Fibroblast of mammary gland (primary cell): ENCODE measurements at regions not wholly inside any gene's neighbourhood (a gene's known extent, or its start where the extent isn't known, plus 50 kb on each side); places are given as distances from the start of the nearest gene placed in this dataset.
"Not testable (repeated sequence)": the region's sequence is repeated elsewhere in the genome, so short reads cannot be mapped to it uniquely, and the experiment has no call there.

ENCODE experiments used
- DNase-seq: peaks from one replicate; pipeline ENCODE4 v3.0.0-alpha.2; 2010; ENCODE audit warnings: low read depth
- H3K4me3 ChIP-seq: 2 replicates; pipeline ENCODE4 v1.5.1; 2011; ENCODE audit warnings: low read depth, mild to moderate bottlenecking, low read length, moderate library complexity; ENCODE audit not compliant: control insufficient read depth
- CTCF ChIP-seq: conservative IDR thresholded peaks from 2 replicates; pipeline ENCODE4 v1.5.1; 2011; ENCODE audit warnings: low read depth, low read length, inconsistent platforms; ENCODE audit not compliant: control insufficient read depth, insufficient read depth

GRCh38 chr15:20310603-20311002 is 231.0 kb downstream of the GOLGA6L6 start:
- no peak for TF ChIP-seq CTCF
- no peak overlapping the region for H3K4me3 ChIP-seq
- no peak for DNase-seq

- DNase-seq, H3K4me3 ChIP-seq: not testable (repeated sequence)
Measured at GRCh38 chr15:20309966-20310365, 231.6 kb downstream of the GOLGA6L6 start.

- not testable (repeated sequence) for DNase-seq, H3K4me3 ChIP-seq
Measured at GRCh38 chr15:20309395-20309794, 232.2 kb downstream of the GOLGA6L6 start.

GRCh38 chr15:20308027-20308690 is 233.4 kb downstream of the GOLGA6L6 start:
- H3K4me3 ChIP-seq, DNase-seq: not testable (repeated sequence)

- not testable (repeated sequence) for H3K4me3 ChIP-seq, DNase-seq
Measured at GRCh38 chr15:20307137-20307536, 234.5 kb downstream of the GOLGA6L6 start.

- H3K4me3 ChIP-seq, DNase-seq: not testable (repeated sequence)
Measured at GRCh38 chr15:20306497-20307106, 235.0 kb downstream of the GOLGA6L6 start.

GRCh38 chr15:20305912-20306311 is 235.7 kb downstream of the GOLGA6L6 start:
- DNase-seq, H3K4me3 ChIP-seq: not testable (repeated sequence)

GRCh38 chr15:20305015-20305465 is 236.6 kb downstream of the GOLGA6L6 start:
- DNase-seq = not testable (repeated sequence)

GRCh38 chr15:20304282-20305014 is 237.2 kb downstream of the GOLGA6L6 start:
- not testable (repeated sequence) for H3K4me3 ChIP-seq, DNase-seq

More at GRCh38 chr15:20305015-20305465, 236.6 kb downstream of the GOLGA6L6 start:
- not testable (repeated sequence) for H3K4me3 ChIP-seq

- DNase-seq, H3K4me3 ChIP-seq: not testable (repeated sequence)
Measured at GRCh38 chr15:20303248-20304171, 238.1 kb downstream of the GOLGA6L6 start.

GRCh38 chr15:20302141-20303069 is 239.2 kb downstream of the GOLGA6L6 start:
- H3K4me3 ChIP-seq, DNase-seq: not testable (repeated sequence)

- H3K4me3 ChIP-seq, DNase-seq: not testable (repeated sequence)
Measured at GRCh38 chr15:20301471-20302081, 240.0 kb downstream of the GOLGA6L6 start.

GRCh38 chr15:20301041-20301390 is 240.6 kb downstream of the GOLGA6L6 start:
- DNase-seq, H3K4me3 ChIP-seq: not testable (repeated sequence)

- DNase-seq = not testable (repeated sequence)
Measured at GRCh38 chr15:20300351-20301040, 241.1 kb downstream of the GOLGA6L6 start.

GRCh38 chr15:20297603-20298123 is 243.9 kb downstream of the GOLGA6L6 start:
- not testable (repeated sequence) for DNase-seq, H3K4me3 ChIP-seq

More at GRCh38 chr15:20300351-20301040, 241.1 kb downstream of the GOLGA6L6 start:
- H3K4me3 ChIP-seq = not testable (repeated sequence)
